ENCODE measurements at regions not wholly inside any gene's neighbourhood (a gene's known extent, or its start where the extent isn't known, plus 50 kb on each side); places are given as distances from the start of the nearest gene placed in this dataset.

- no peak overlapping the region for H3K27ac ChIP-seq
- no peak for TF ChIP-seq CTCF (IDR thresholded peaks at IDR 0.05)
- no peak overlapping the region for H3K4me3 ChIP-seq (ENCODE audit: low read depth in 1 of 2, low read length in 1 of 2)
- H3K36me3 ChIP-seq: no peaks in the 10 kb centered on the region
- H3K27me3 ChIP-seq: no peaks in the 10 kb centered on the region
- H3K9me3 ChIP-seq: no peaks in the 10 kb centered on the region
- H3K4me1 ChIP-seq (ENCODE audit: control insufficient read depth in 1 of 2, insufficient read depth in 1 of 2, low read depth in 1 of 2, low read length in 1 of 2): no peaks in the 10 kb centered on the region
Observed at GRCh38 chr12:41981758-41982157, 162.9 kb downstream of the GXYLT1 start.

GRCh38 chr12:41981013-41981412, 163.7 kb downstream of the GXYLT1 start:
- Histone ChIP-seq H3K36me3 (no peaks in the 10 kb centered on the region), H3K27ac (no peak overlapping the region), H3K4me1 (ENCODE audit: control insufficient read depth in 1 of 2, insufficient read depth in 1 of 2, low read depth in 1 of 2, low read length in 1 of 2) (no peaks in the 10 kb centered on the region), H3K27me3 (no peaks in the 10 kb centered on the region), H3K9me3 (no peaks in the 10 kb centered on the region), H3K4me3 (ENCODE audit: low read depth in 1 of 2, low read length in 1 of 2) (no peak overlapping the region)
- no peak for TF ChIP-seq CTCF (IDR thresholded peaks at IDR 0.05)

DNA sequence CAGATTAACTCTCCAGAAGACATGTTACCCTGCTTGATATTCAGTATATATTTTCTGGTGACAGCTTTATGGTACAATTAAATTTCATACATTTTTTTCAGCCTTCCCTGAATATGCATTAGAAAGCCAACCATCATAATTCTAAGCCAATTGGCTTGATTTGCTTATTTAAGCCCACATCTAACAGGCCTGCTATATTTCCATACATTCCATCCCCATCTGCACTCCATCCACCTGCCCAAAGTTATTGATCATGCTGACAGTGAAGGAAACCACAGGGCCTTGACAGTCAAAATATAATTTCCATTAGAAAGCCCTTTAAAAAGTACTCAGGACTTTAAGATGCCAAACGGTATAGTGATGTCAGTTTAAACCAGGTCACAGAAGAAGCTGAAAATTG, 164.3 kb downstream of the GXYLT1 start:
- H3K36me3 ChIP-seq: no peaks in the 10 kb centered on the region
- no peak overlapping the region for H3K4me3 ChIP-seq (ENCODE audit: low read depth in 1 of 2, low read length in 1 of 2)
- no peaks in the 10 kb centered on the region for H3K4me1 ChIP-seq (ENCODE audit: control insufficient read depth in 1 of 2, insufficient read depth in 1 of 2, low read depth in 1 of 2, low read length in 1 of 2)
- no peaks in the 10 kb centered on the region for H3K9me3 ChIP-seq
- no peaks in the 10 kb centered on the region for H3K27me3 ChIP-seq
- no peak for TF ChIP-seq CTCF (IDR thresholded peaks at IDR 0.05)
- no peak overlapping the region for H3K27ac ChIP-seq

GRCh38 chr12:41979574-41979973, 165.1 kb downstream of the GXYLT1 start:
- no peak for TF ChIP-seq CTCF (IDR thresholded peaks at IDR 0.05)
- H3K27ac ChIP-seq: no peak overlapping the region
- H3K27me3 ChIP-seq: no peaks in the 10 kb centered on the region
- no peaks in the 10 kb centered on the region for H3K9me3 ChIP-seq
- no peaks in the 10 kb centered on the region for H3K36me3 ChIP-seq
- H3K4me3 ChIP-seq (ENCODE audit: low read depth in 1 of 2, low read length in 1 of 2): no peak overlapping the region
- no peaks in the 10 kb centered on the region for H3K4me1 ChIP-seq (ENCODE audit: control insufficient read depth in 1 of 2, insufficient read depth in 1 of 2, low read depth in 1 of 2, low read length in 1 of 2)

DNA sequence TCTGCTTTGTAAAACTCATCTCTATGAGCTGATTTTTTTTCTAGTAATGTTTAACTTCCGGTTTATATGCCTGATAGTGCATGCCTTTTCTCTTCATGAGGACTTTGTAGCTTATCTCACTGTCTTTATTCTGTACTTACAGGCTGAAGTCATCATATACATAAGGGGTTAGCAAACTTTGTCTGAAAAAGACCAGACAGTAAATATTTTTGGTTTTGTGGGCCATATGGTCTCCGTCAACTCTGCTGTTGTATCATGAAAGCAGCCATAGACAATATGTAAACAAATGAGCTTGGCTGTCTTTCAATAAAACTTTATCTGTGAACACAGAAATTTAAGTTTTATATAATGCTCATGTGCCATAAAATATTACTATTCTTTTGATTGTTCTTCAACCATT, 172.1 kb downstream of the GXYLT1 start:
- Histone ChIP-seq H3K27me3 (no peaks in the 10 kb centered on the region), H3K4me1 (ENCODE audit: control insufficient read depth in 1 of 2, insufficient read depth in 1 of 2, low read depth in 1 of 2, low read length in 1 of 2) (no peaks in the 10 kb centered on the region), H3K36me3 (no peaks in the 10 kb centered on the region), H3K4me3 (ENCODE audit: low read depth in 1 of 2, low read length in 1 of 2) (no peak overlapping the region), H3K27ac (no peak overlapping the region), H3K9me3 (no peaks in the 10 kb centered on the region)
- TF ChIP-seq CTCF (IDR thresholded peaks at IDR 0.05): no peak

DNA sequence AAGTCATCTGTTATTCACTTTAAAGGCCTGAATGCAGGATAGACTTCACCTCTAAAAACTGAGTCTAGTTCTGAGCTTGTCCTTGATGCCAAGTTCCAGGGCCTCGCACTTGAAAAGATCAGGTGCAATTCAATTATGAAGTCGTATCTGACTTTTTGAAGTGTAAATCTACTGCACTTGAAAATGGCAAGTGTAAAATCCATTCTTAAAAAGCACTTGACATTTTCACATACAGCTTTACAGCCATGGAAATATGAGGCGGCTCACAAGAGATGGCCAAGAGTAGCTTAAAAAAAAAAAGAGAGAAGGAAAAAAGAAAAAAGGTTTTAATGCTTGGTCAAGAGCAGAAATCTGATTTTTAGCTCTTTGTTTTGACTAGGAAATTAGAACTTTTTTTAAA, 172.5 kb downstream of the GXYLT1 start:
- H3K27me3 ChIP-seq: no peaks in the 10 kb centered on the region
- H3K36me3 ChIP-seq: no peaks in the 10 kb centered on the region
- H3K4me3 ChIP-seq (ENCODE audit: low read depth in 1 of 2, low read length in 1 of 2): no peak overlapping the region
- H3K4me1 ChIP-seq (ENCODE audit: control insufficient read depth in 1 of 2, insufficient read depth in 1 of 2, low read depth in 1 of 2, low read length in 1 of 2): no peaks in the 10 kb centered on the region
- no peaks in the 10 kb centered on the region for H3K9me3 ChIP-seq
- H3K27ac ChIP-seq: no peak overlapping the region
- no peak for TF ChIP-seq CTCF (IDR thresholded peaks at IDR 0.05)

Data from neutrophil (primary cell).